HG03439 (cell line): ENCODE measurements at regions not wholly inside any gene's neighbourhood (a gene's known extent, or its start where the extent isn't known, plus 50 kb on each side); places are given as distances from the start of the nearest gene placed in this dataset.

Experiments
- ATAC-seq: cut with Tn5 transposase; IDR thresholded peaks from one replicate; pipeline ENCODE4 v1.9.1; 2021; ENCODE audit warnings: mild to moderate bottlenecking, moderate library complexity; ENCODE audit not compliant: unreplicated experiment

DNA sequence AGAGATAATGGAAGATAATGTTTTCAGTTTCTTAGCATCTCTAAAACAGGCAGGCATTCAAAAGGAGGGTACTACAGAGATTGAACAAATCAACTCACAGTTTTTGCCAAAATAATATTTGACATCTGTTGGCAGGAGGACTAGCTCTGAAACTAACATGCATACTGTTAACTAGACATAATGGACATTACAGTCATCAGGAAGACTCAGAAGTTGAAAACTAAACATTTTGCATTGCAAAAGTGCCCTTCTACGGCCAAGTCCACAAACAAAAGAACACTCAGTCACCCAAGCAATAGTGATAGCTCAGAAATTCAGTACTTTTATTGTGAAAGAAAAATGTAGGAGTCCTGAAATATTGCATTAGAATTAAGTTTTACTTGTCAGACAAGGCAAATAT is 399.0 kb downstream of the HGF start:
- ATAC-seq = no peak

GRCh38 chr7:81367326-81367931 is 402.4 kb downstream of the HGF start:
- no peak for ATAC-seq

GRCh38 chr7:81366546-81366945 is 403.3 kb downstream of the HGF start:
- no peak for ATAC-seq

GRCh38 chr7:81361769-81362312 is 408.0 kb downstream of the HGF start:
- no peak for ATAC-seq

DNA sequence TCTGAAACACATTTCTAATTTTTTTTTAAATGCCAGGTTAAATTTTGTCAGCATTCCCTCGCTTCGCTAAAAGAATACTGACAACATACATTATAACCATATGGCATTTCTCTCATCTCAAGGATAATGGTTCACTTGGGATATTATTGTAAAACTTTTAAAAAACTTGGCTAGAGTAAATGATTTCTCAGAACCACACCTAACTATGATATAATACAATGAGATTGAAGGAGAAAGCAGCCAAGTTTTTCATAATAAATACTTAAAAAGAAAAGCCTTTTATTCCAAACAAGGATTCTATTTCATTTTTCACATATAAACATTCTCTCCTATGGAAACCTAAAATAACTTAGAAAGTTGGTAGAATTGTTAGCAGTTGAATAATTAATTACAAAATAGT is 413.9 kb downstream of the HGF start:
- ATAC-seq = no peak

- no peak for ATAC-seq
These were observed 420.8 kb downstream of the HGF start for GRCh38 chr7:81349044-81349443.

- no peak for ATAC-seq
These were observed 421.1 kb upstream of the SEMA3C start for GRCh38 chr7:81339946-81340345.

GRCh38 chr7:81333536-81333935 is 414.7 kb upstream of the SEMA3C start:
- ATAC-seq = no peak

DNA sequence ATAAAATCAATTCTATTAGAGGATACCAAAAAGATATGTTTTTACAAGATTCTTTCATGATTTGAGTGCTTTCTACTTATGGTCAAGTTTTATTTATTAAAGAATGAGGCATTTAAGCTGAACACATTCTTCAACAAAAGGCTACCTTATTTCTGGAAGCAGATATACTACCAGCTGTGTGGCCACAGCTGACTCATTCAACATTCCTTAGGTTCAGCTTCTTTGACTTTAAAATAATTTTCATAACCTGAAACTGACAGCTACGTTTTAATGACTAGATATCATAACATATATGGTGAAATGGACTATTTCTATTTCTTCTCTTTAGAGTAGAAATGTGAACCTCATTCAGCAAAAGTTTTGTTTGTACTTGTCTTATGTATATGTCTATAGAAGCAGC is 414.2 kb upstream of the SEMA3C start:
- ATAC-seq = no peak

DNA sequence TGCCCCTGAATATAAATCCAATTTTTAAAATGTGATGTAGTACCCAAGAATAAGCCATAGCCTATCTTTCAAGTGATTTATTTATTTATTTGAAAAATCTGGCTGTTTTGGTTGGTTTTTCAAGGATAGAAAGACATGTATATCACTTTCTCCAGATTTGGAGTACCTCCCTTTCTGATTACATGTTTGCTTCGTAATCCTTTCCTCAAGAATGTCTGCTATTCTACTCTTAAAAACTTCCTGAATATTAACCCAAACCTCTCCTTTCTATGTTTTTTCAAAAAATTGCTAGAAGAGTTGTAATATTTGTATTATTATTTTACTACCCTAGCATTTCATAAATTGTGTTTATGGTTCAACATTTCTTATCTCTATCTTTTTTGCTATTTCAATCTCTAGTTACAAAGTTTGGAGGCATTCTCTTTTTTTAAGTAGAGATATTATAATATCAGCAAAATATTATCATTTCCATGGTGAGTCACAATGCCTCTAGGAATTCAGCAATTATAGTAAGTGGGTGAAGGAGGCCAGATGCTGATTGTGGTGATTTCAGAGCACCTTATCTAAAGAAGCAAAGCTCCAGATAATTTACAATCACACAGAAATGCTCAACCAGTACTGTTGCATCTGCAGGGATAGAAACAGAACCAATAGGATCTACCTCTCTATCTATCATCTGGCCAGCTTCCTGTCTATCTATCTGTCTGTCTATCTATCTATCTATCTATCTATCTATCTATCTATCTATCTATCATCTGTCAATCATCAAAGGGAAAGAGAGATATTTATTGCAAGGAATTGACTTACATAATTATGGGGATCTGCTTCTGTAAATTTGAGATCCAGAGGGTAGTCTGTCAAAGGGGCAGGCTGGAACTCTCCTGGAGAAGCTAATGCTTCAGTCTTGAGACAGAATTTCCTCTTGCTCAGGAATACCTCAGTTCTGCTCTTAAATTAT is 412.5 kb upstream of the SEMA3C start:
- ATAC-seq = no peak

- ATAC-seq = no peak
These were observed 411.3 kb upstream of the SEMA3C start for GRCh38 chr7:81330108-81330507.

DNA sequence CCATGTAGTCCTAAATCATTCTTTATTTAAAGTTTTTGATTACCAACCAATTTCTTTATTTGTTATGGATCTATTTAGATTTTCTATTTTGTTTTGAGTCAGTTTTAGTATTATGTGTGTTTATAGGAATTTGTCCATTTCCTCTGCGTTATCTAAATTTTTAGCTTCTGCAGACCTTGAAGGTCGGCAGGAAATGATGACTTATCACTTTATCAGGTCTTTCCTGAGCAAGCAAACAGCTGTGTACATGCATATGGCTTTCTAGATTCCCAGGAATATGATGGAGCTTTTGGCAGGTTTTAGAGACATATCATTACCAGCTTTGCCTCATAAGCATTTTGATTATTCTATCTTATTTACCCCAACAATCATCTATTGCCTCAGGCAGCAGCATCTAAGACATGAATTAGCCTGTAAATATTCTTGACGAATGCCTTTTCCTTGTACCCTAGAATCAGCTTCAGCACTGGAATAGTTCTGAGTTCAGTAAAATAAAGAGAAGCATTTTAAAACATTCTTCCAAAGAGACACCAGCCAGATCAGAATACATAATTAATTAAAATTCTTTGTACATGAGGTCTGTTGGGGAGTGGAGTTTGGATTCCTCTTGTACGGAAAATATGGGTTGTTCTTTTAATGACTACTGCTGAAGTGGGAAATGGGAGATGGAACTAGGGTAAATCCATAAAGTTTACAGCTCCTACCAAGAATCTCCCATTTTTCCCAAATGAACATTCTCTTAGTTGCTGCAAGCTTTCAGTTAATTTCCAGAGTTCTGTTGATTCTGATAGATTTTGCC is 408.8 kb upstream of the SEMA3C start:
- no peak for ATAC-seq

GRCh38 chr7:81321949-81322348 is 403.1 kb upstream of the SEMA3C start:
- ATAC-seq = no peak

GRCh38 chr7:81317741-81318140 is 398.9 kb upstream of the SEMA3C start:
- ATAC-seq = no peak

DNA sequence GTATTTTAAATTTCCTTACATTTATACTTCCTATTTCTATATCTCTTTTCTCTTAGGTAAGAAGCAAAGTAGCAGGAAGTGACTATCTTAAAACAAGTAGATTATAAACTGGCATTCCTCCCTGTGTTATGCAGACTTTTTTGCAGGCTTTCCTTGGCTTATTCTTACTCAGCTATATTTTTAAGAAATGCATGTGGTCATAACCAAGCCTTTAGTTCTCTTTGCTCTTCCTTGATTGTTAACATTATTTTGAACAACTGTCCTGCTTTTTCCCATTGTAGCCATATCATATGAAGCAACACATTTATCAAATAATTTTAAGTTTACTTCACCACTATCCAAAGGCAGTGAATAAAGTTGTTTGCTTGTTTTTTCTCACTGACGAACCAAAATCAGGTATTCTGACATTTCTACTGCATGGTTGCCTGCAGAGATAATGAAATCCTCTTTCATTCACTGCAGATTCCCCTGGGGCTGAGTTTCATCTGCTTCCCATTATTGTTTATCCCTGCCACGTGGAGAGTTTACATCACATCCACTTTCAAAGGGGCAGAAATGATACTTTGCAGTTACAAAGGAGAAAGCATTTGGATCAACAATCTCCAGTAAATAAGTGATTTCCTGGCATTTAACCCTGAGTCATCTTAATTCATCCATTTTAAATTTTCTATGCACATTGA is 389.9 kb upstream of the SEMA3C start:
- ATAC-seq = no peak

- no peak for ATAC-seq
These were observed 383.0 kb upstream of the SEMA3C start for GRCh38 chr7:81301815-81302214.

DNA sequence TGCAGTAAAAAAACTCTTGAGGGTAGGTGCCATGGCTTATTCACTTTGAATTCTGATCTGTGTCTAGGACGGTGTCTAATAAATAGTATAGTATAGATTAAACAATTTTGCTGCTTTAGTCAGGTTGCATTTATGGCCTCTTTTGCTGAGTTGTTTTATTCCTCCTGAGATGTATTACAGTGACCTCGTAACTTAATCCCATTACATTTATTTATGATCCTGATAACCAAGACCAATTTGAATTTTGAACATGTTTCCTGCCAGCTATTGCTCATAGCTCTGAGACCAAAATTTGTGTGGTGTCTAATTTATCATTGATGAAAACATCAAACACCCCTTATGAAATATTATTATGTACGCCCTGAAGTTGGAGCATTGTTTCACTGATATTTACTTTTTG is 381.9 kb upstream of the SEMA3C start:
- ATAC-seq = no peak

GRCh38 chr7:81299711-81300110 is 380.9 kb upstream of the SEMA3C start:
- no peak for ATAC-seq

DNA sequence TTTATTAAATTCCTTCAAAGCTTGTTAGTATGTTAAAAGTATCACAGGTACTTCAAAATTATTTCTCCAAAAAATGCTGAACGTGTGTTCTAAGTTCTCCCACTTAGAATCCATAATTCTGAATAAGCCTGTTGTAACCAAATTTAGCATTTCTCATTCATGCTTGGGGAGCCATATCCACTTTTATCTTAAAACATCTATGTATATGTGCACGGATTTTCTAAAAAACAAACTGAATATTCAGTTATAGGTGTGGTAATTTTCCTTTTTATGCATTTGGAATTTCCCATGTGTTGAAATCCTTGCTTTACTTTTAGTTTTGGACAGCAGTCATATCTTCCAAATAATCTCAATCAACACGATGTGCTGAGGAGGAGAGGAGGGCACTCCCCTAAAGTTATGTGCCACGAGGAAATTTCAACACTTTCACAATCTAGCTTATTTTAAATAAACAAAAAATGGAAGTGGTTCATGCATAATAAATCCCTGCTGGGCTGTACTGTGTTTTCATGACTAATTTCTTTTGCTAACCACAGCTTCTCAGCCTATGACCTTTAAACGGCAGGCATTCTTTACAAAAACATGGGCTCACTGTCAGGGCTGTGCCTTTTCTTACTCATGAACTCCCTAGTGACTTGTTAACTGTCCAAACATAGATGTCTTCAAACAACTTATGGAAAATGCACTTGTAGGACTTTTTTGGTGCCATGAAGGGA is 380.3 kb upstream of the SEMA3C start:
- ATAC-seq = no peak

DNA sequence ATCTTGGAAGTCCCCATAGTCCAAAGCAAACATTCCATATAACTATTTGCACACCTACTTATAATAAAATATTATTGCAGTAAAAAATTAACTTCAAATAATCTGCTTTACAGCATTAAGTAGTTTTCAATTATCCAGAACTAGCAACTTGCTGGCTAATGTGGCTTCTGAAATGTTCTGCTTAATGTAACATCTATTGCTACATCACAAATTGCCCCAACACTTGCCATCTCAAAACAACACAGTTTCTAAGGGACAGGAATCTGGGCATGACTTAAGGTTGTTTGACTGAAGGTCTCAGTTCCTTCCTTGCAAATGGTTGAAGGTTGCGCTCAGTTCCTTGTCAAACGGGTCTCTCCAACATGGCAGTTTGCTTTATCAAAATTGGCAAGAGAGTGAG is 378.5 kb upstream of the SEMA3C start:
- ATAC-seq = no peak
